Liver (tissue), 8 donors: ENCODE measurements at regions not wholly inside any gene's neighbourhood (a gene's known extent, or its start where the extent isn't known, plus 50 kb on each side); places are given as distances from the start of the nearest gene placed in this dataset.

ENCODE experiments used
- DNase-seq: peaks from one replicate; pipeline ENCODE4 v3.0.0-alpha.2; 2017; ENCODE audit warnings: low spot score
- H3K27ac ChIP-seq, 2 donors: one replicate each; pipeline ENCODE4 v1.7.0; 2013; ENCODE audit warnings: inconsistent platforms in 2 of 2, low read length in 2 of 2, control low read depth in 1 of 2, low read depth in 1 of 2, mild to moderate bottlenecking in 1 of 2
- H3K27me3 ChIP-seq, 4 donors: one replicate each; pipeline versions ENCODE4 v1.6.1 to v1.7.0; 2013; ENCODE audit warnings: low read length in 3 of 4, inconsistent platforms in 1 of 4, mild to moderate bottlenecking in 1 of 4, moderate library complexity in 1 of 4; ENCODE audit not compliant: control insufficient read depth in 4 of 4, insufficient read depth in 4 of 4
- H3K36me3 ChIP-seq, 4 donors: one replicate each; pipeline versions ENCODE4 v1.6.1 to v1.7.0; 2013; ENCODE audit warnings: low read length in 3 of 4, mild to moderate bottlenecking in 3 of 4, low read depth in 1 of 4, moderate library complexity in 1 of 4; ENCODE audit not compliant: control insufficient read depth in 4 of 4, insufficient read depth in 3 of 4
- H3K4me1 ChIP-seq, 4 donors: one replicate each; pipeline versions ENCODE4 v1.6.1 to v1.7.0; 2013; ENCODE audit warnings: low read length in 3 of 4, mild to moderate bottlenecking in 3 of 4, moderate library complexity in 1 of 4; ENCODE audit not compliant: control insufficient read depth in 4 of 4, insufficient read depth in 4 of 4
- H3K4me3 ChIP-seq, 3 donors: one replicate each; pipeline versions ENCODE4 v1.6.1 to v1.7.0; 2013; ENCODE audit warnings: low read length in 3 of 3, control low read depth in 1 of 3, low read depth in 1 of 3, mild to moderate bottlenecking in 1 of 3
- H3K9ac ChIP-seq, 2 donors: one replicate each; pipeline ENCODE4 v1.7.0; 2013; ENCODE audit warnings: low read length in 2 of 2, mild to moderate bottlenecking in 2 of 2, moderate library complexity in 2 of 2, control low read depth in 1 of 2, low read depth in 1 of 2
- H3K9me3 ChIP-seq, 4 donors: one replicate each; pipeline versions ENCODE4 v1.6.1 to v1.7.0; 2013; ENCODE audit warnings: low read length in 3 of 4; ENCODE audit not compliant: control insufficient read depth in 4 of 4
- EGR1 ChIP-seq, 2 donors: IDR thresholded peaks; 2 replicates each; pipeline ENCODE4 v1.6.1; 2016 to 2018; ENCODE audit warnings: antibody characterized with exemption in 2 of 2, low read depth in 2 of 2
- FOXA1 ChIP-seq: IDR thresholded peaks from 2 replicates; pipeline ENCODE4 v1.6.1; 2016; ENCODE audit warnings: antibody characterized with exemption
- FOXA2 ChIP-seq: IDR thresholded peaks from 2 replicates; pipeline ENCODE4 v1.6.1; 2016; ENCODE audit warnings: antibody characterized with exemption
- GABPA ChIP-seq, 2 donors: IDR thresholded peaks in 1 of 2; conservative IDR thresholded peaks in 1 of 2; 2 replicates each; pipeline ENCODE4 v1.6.1; 2016; ENCODE audit warnings: antibody characterized with exemption in 2 of 2, mild to moderate bottlenecking in 1 of 2, moderate library complexity in 1 of 2
- HNF4A ChIP-seq, 2 donors: conservative IDR thresholded peaks; 2 replicates each; pipeline ENCODE4 v1.6.1; 2016; ENCODE audit warnings: antibody characterized with exemption in 2 of 2, mild to moderate bottlenecking in 2 of 2
- HNF4G ChIP-seq: IDR thresholded peaks from 2 replicates; pipeline ENCODE4 v1.6.1; 2016; ENCODE audit warnings: antibody characterized with exemption
- JUND ChIP-seq, 2 donors: IDR thresholded peaks; 2 replicates each; pipeline ENCODE4 v1.6.1; 2016; ENCODE audit warnings: antibody characterized with exemption in 2 of 2
- NR2F2 ChIP-seq: IDR thresholded peaks from 2 replicates; pipeline ENCODE4 v1.6.1; 2016; ENCODE audit warnings: antibody characterized with exemption
- RAD21 ChIP-seq, 2 donors: IDR thresholded peaks; 2 replicates each; pipeline ENCODE4 v1.6.1; 2016; ENCODE audit warnings: antibody characterized with exemption in 2 of 2, mild to moderate bottlenecking in 2 of 2
- RXRA ChIP-seq, 2 donors: IDR thresholded peaks; 2 replicates each; pipeline ENCODE4 v1.6.1; 2017 to 2018; ENCODE audit warnings: antibody characterized with exemption in 2 of 2, mild to moderate bottlenecking in 1 of 2
- SP1 ChIP-seq: IDR thresholded peaks from 2 replicates; pipeline ENCODE4 v1.6.1; 2018; ENCODE audit warnings: antibody characterized with exemption, mild to moderate bottlenecking
- TAF1 ChIP-seq: conservative IDR thresholded peaks from 2 replicates; pipeline ENCODE4 v1.6.1; 2016; ENCODE audit warnings: antibody characterized with exemption, mild to moderate bottlenecking
- YY1 ChIP-seq: IDR thresholded peaks from 2 replicates; pipeline ENCODE4 v1.6.1; 2016; ENCODE audit warnings: antibody characterized with exemption, mild to moderate bottlenecking
- WGBS: extraction: QIAGEN DNeasy Blood & Tissue Kit; methylation state at CpG from one replicate; pipeline ENCODE4 v1.1.7; 2013; 5-methylcytosine and 5-hydroxymethylcytosine counted together
- TF ChIP-seq, protein P1 (sequence below): fragments of 150-350 bp; IDR thresholded peaks from 2 replicates; pipeline ENCODE4 v1.5.1; 2017; ENCODE audit warnings: improper control_type of control experiment, low read depth, low read length; ENCODE audit not compliant: missing input control
- TF ChIP-seq, protein P2 (sequence below): IDR thresholded peaks from 2 replicates; pipeline ENCODE4 v1.6.1; 2016; ENCODE audit warnings: antibody characterized with exemption
- TF ChIP-seq, protein P3 (sequence below): IDR thresholded peaks from 2 replicates; pipeline ENCODE4 v1.6.1; 2016; ENCODE audit warnings: antibody characterized with exemption
- TF ChIP-seq, protein P4 (sequence below): IDR thresholded peaks from 2 replicates; pipeline ENCODE4 v1.6.1; 2016; ENCODE audit warnings: antibody characterized with exemption, mild to moderate bottlenecking
- TF ChIP-seq, protein P5 (sequence below): IDR thresholded peaks from 2 replicates; pipeline ENCODE4 v1.6.1; 2016; ENCODE audit warnings: antibody characterized with exemption
- donor health status: healthy.
- donor health status: healthy.
- donor health status: healthy.
- donor health status: healthy.
- donor health status: healthy.

DNA sequence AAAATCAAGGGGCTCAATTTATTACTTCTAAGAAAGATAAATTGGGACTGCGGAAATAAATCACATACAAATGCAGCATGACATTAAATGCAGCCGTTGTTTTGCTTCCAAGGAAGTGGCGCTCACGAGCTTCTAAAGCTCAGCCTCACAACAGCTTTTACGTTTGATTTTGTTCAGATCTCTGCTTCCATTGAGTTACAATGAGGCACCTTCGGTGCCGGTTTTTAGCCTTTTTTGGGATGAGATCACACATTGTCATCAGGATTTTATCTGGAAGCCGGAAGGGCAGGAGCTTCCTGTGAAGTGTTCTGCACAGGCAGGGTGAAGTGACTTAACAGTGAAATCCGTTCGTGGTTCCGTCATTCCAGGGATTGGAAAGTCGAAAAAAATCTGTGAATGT, 209.8 kb downstream of the DCDC2C start:
- Histone ChIP-seq H3K9ac (no peak overlapping the region), H3K4me1 (no peaks in the 10 kb centered on the region), H3K27ac (no peak overlapping the region), H3K9me3 (peaks cover 0 to 2% (median 0%) of the 10 kb centered on the region in 4 donors), H3K36me3 (no peaks in the 10 kb centered on the region), H3K4me3 (no peak overlapping the region), H3K27me3 (peaks cover 0 to 4% (median 0%) of the 10 kb centered on the region in 4 donors)
- WGBS, result 64% methylated on average over 12 of the region's 12 CpGs
- no peak for DNase-seq
- TF ChIP-seq RAD21 (IDR thresholded peaks at IDR 0.05) (no peak), HNF4A (conservative IDR thresholded peaks at IDR 0.05) (no peak), YY1 (no peak), SP1 (no peak), HNF4G (no peak), FOXA2 (no peak), JUND (IDR thresholded peaks at IDR 0.05) (no peak), FOXA1 (no peak), RXRA (IDR thresholded peaks at IDR 0.05) (no peak), GABPA (IDR thresholded peaks at IDR 0.05 in 1 of 2, conservative IDR thresholded peaks at IDR 0.05 in 1 of 2) (no peak), NR2F2 (no peak), EGR1 (IDR thresholded peaks at IDR 0.05; ENCODE audit: low read depth in 2 of 2) (no peak), TAF1 (no peak)
- TF ChIP-seq, protein P1, sequence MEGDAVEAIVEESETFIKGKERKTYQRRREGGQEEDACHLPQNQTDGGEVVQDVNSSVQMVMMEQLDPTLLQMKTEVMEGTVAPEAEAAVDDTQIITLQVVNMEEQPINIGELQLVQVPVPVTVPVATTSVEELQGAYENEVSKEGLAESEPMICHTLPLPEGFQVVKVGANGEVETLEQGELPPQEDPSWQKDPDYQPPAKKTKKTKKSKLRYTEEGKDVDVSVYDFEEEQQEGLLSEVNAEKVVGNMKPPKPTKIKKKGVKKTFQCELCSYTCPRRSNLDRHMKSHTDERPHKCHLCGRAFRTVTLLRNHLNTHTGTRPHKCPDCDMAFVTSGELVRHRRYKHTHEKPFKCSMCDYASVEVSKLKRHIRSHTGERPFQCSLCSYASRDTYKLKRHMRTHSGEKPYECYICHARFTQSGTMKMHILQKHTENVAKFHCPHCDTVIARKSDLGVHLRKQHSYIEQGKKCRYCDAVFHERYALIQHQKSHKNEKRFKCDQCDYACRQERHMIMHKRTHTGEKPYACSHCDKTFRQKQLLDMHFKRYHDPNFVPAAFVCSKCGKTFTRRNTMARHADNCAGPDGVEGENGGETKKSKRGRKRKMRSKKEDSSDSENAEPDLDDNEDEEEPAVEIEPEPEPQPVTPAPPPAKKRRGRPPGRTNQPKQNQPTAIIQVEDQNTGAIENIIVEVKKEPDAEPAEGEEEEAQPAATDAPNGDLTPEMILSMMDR, result no peak
- TF ChIP-seq, protein P2, sequence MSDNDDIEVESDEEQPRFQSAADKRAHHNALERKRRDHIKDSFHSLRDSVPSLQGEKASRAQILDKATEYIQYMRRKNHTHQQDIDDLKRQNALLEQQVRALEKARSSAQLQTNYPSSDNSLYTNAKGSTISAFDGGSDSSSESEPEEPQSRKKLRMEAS, result no peak
- TF ChIP-seq, protein P3, sequence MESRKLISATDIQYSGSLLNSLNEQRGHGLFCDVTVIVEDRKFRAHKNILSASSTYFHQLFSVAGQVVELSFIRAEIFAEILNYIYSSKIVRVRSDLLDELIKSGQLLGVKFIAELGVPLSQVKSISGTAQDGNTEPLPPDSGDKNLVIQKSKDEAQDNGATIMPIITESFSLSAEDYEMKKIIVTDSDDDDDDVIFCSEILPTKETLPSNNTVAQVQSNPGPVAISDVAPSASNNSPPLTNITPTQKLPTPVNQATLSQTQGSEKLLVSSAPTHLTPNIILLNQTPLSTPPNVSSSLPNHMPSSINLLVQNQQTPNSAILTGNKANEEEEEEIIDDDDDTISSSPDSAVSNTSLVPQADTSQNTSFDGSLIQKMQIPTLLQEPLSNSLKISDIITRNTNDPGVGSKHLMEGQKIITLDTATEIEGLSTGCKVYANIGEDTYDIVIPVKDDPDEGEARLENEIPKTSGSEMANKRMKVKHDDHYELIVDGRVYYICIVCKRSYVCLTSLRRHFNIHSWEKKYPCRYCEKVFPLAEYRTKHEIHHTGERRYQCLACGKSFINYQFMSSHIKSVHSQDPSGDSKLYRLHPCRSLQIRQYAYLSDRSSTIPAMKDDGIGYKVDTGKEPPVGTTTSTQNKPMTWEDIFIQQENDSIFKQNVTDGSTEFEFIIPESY, result no peak
- TF ChIP-seq, protein P4, sequence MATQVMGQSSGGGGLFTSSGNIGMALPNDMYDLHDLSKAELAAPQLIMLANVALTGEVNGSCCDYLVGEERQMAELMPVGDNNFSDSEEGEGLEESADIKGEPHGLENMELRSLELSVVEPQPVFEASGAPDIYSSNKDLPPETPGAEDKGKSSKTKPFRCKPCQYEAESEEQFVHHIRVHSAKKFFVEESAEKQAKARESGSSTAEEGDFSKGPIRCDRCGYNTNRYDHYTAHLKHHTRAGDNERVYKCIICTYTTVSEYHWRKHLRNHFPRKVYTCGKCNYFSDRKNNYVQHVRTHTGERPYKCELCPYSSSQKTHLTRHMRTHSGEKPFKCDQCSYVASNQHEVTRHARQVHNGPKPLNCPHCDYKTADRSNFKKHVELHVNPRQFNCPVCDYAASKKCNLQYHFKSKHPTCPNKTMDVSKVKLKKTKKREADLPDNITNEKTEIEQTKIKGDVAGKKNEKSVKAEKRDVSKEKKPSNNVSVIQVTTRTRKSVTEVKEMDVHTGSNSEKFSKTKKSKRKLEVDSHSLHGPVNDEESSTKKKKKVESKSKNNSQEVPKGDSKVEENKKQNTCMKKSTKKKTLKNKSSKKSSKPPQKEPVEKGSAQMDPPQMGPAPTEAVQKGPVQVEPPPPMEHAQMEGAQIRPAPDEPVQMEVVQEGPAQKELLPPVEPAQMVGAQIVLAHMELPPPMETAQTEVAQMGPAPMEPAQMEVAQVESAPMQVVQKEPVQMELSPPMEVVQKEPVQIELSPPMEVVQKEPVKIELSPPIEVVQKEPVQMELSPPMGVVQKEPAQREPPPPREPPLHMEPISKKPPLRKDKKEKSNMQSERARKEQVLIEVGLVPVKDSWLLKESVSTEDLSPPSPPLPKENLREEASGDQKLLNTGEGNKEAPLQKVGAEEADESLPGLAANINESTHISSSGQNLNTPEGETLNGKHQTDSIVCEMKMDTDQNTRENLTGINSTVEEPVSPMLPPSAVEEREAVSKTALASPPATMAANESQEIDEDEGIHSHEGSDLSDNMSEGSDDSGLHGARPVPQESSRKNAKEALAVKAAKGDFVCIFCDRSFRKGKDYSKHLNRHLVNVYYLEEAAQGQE, result no peak
- TF ChIP-seq, protein P5, sequence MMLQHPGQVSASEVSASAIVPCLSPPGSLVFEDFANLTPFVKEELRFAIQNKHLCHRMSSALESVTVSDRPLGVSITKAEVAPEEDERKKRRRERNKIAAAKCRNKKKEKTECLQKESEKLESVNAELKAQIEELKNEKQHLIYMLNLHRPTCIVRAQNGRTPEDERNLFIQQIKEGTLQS, result no peak
